CD4-positive, CD25-positive, alpha-beta regulatory T cell (primary cell): ENCODE measurements at regions not wholly inside any gene's neighbourhood (a gene's known extent, or its start where the extent isn't known, plus 50 kb on each side); places are given as distances from the start of the nearest gene placed in this dataset.

Experiments used
- ATAC-seq, 2 donors: fragments of 150-1000 bp; cut with Tn5 transposase; one replicate each; pipeline ENCODE4 v1.10.0; 2021; ENCODE audit warnings: low read depth in 2 of 2, moderate number of reproducible peaks in 2 of 2, moderate library complexity in 1 of 2
- DNase-seq, 3 donors: peaks; one replicate each; pipeline versions ENCODE4 v3.0.0 to v3.0.0-alpha.2; 2012 to 2022; ENCODE audit warnings: mixed read lengths in 1 of 3
- H3K27ac ChIP-seq: one replicate; pipeline ENCODE4 v1.7.0; 2013; ENCODE audit warnings: mild to moderate bottlenecking, low read length; ENCODE audit not compliant: insufficient read depth, poor library complexity, severe bottlenecking
- H3K27me3 ChIP-seq: one replicate; pipeline ENCODE4 v1.7.0; 2013; ENCODE audit warnings: low read length; ENCODE audit not compliant: control insufficient read depth, insufficient read depth
- H3K36me3 ChIP-seq: one replicate; pipeline ENCODE4 v1.7.0; 2013; ENCODE audit warnings: mild to moderate bottlenecking, low read length, moderate library complexity; ENCODE audit not compliant: control insufficient read depth, insufficient read depth
- H3K4me1 ChIP-seq: 2 replicates; pipeline ENCODE4 v1.7.0; 2013; ENCODE audit warnings: mild to moderate bottlenecking, low read length; ENCODE audit not compliant: insufficient read depth, control insufficient read depth, poor library complexity, severe bottlenecking
- H3K4me3 ChIP-seq: one replicate; pipeline ENCODE4 v1.7.0; 2013; ENCODE audit warnings: low read depth, mild to moderate bottlenecking, low read length, moderate library complexity
- H3K9me3 ChIP-seq, 2 experiments: 1 replicate in 1 of 2; 2 replicates in 1 of 2; pipeline ENCODE4 v1.7.0; 2013; ENCODE audit warnings: low read length in 2 of 2, mild to moderate bottlenecking in 1 of 2, moderate library complexity in 1 of 2; ENCODE audit not compliant: control insufficient read depth in 2 of 2
- H3K27ac Mint-ChIP-seq, 3 donors: one replicate each; pipeline ENCODE4 v1.8.0; 2020 to 2022; ENCODE audit warnings: mild to moderate bottlenecking in 3 of 3, mixed read lengths in 3 of 3, moderate library complexity in 2 of 3
- H3K27me3 Mint-ChIP-seq: one replicate; pipeline ENCODE4 v1.8.0; 2022; ENCODE audit warnings: mild to moderate bottlenecking, mixed read lengths
- H3K36me3 Mint-ChIP-seq: one replicate; pipeline ENCODE4 v1.8.0; 2020; ENCODE audit warnings: mixed read lengths
- H3K4me1 Mint-ChIP-seq, 4 donors: one replicate each; pipeline ENCODE4 v1.8.0; 2020 to 2022; ENCODE audit warnings: mixed read lengths in 4 of 4, mild to moderate bottlenecking in 1 of 4
- H3K4me3 Mint-ChIP-seq, 4 donors: one replicate each; pipeline ENCODE4 v1.8.0; 2020 to 2022; ENCODE audit warnings: mild to moderate bottlenecking in 4 of 4, mixed read lengths in 4 of 4, moderate library complexity in 3 of 4
- H3K9me3 Mint-ChIP-seq, 7 donors: one replicate each; pipeline ENCODE4 v1.8.0; 2020 to 2022; ENCODE audit warnings: mixed read lengths in 7 of 7, mild to moderate bottlenecking in 3 of 7, moderate library complexity in 2 of 7

- H3K36me3 Mint-ChIP-seq: no peaks in the 10 kb centered on the region
- ATAC-seq: no peak
Measured at GRCh38 chr4:123867910-123868587, 471.5 kb downstream of the SPRY1 start.

DNA sequence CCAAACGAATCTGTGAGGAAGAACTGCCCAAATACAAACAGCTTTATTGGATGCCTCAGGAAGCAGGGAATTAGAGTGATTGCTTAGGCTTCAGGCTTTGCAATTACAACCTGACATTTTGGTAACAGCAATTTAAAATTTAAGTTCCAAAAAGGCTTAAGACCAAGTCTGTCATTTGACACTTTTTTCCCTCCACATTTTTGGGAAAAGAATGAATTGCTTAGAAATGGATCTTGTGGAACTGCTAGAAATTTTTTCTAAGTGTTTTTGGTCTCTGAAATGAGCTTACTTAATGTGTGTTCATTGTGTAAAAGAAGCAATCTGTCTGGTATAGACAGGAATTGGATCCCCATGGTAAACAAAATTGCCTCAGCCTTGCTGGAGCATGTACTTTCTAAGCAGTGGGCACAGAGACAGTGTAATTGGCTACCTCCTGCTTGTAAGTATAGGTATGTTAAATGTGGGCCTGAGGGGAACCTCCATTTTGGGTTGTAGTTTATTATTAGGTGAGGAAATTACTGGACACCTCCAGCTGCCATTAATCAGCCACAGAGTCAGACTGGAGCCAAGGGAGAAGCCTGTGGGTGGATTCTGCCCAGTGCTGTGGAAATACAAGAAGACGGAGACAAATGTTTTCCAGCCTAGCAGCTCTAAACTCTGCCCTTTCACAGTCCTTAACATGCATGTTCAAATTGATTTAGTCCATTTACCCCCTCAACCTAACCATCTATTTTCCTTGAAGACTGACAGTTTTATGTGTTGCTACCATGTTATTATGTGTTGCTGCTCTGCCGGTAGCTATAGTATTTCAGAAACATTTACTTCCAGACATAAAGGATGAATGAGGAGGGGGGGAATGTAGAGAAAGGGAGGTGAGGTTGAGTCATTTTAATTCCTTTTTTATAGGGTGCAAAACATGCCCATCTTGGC lies 473.0 kb downstream of the SPRY1 start:
- Mint-ChIP-seq H3K4me1 (no peaks in the 10 kb centered on the region), H3K4me3 (no peak overlapping the region), H3K27me3 (no peaks in the 10 kb centered on the region), H3K9me3 (peaks cover 0 to 8% (median 1%) of the 10 kb centered on the region in 7 donors), H3K36me3 (no peaks in the 10 kb centered on the region), H3K27ac (no peak overlapping the region)
- no peak overlapping the region for H3K4me3 ChIP-seq
- DNase-seq (no peak), ATAC-seq (no peak)
- H3K27me3 ChIP-seq: no peaks in the 10 kb centered on the region
- no peaks in the 10 kb centered on the region for H3K36me3 ChIP-seq
- no peaks in the 10 kb centered on the region for H3K9me3 ChIP-seq
- no peaks in the 10 kb centered on the region for H3K4me1 ChIP-seq
- H3K27ac ChIP-seq: no peak overlapping the region

More at GRCh38 chr4:123867910-123868587, 471.5 kb downstream of the SPRY1 start:
- DNase-seq: no peak
- H3K27me3 ChIP-seq: no peaks in the 10 kb centered on the region
- H3K27me3 Mint-ChIP-seq: no peaks in the 10 kb centered on the region
- no peaks in the 10 kb centered on the region for H3K9me3 ChIP-seq
- no peaks in the 10 kb centered on the region for H3K36me3 ChIP-seq
- no peaks in the 10 kb centered on the region for H3K4me1 Mint-ChIP-seq
- H3K4me3 ChIP-seq: no peak overlapping the region
- H3K27ac Mint-ChIP-seq: no peak overlapping the region
- H3K4me1 ChIP-seq: no peaks in the 10 kb centered on the region
- H3K27ac ChIP-seq: no peak overlapping the region
- H3K4me3 Mint-ChIP-seq: no peak overlapping the region
- peaks cover 0 to 8% (median 1%) of the 10 kb centered on the region in 7 donors for H3K9me3 Mint-ChIP-seq

DNA sequence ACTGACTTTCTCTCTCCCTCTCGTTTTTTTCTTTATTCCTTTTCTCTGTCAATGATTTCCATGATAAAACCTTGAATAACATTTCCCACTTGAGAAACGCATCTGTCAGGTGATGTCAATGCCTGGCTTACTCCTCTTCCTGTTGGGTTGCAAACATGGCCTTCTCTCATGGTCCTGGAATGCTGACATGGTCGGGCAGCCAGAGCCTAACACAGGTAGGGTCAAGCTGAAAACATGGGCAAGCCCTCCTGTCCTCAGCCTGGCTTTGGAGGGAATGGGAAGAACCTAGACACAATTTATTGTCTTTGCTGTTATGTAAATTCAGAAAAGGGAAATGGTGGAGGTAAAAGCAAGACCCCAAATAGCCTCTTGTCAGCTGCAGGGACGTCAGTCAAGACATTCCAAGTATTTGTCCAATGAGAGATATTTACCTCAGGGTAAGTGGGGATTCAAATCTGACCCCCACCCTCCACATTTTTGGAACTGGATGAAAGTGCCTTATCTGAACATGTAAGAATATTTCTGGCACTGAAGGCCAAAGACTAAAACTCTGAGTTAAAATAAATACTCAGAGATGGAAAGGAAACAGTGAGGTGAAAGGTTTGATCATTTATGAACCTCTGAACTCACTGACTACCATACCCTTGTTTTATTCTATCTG lies 473.8 kb downstream of the SPRY1 start:
- DNase-seq (no peak), ATAC-seq (no peak)
- Histone ChIP-seq H3K36me3 (no peaks in the 10 kb centered on the region), H3K27ac (no peak overlapping the region), H3K27me3 (no peaks in the 10 kb centered on the region), H3K4me3 (no peak overlapping the region), H3K4me1 (no peaks in the 10 kb centered on the region), H3K9me3 (no peaks in the 10 kb centered on the region)
- H3K27ac Mint-ChIP-seq: no peak overlapping the region
- H3K27me3 Mint-ChIP-seq: no peaks in the 10 kb centered on the region
- no peaks in the 10 kb centered on the region for H3K4me1 Mint-ChIP-seq
- peaks cover 0 to 6% (median 1%) of the 10 kb centered on the region in 7 donors for H3K9me3 Mint-ChIP-seq
- H3K36me3 Mint-ChIP-seq: no peaks in the 10 kb centered on the region
- H3K4me3 Mint-ChIP-seq: no peak overlapping the region

- no peaks in the 10 kb centered on the region for H3K4me1 Mint-ChIP-seq
- H3K4me3 Mint-ChIP-seq: no peak overlapping the region
Measured at GRCh38 chr4:123871341-123871740, 474.7 kb downstream of the SPRY1 start.

GRCh38 chr4:123874063-123874462 lies 477.5 kb downstream of the SPRY1 start:
- H3K36me3 Mint-ChIP-seq: no peaks in the 10 kb centered on the region
- Histone ChIP-seq H3K27ac (no peak overlapping the region), H3K27me3 (no peaks in the 10 kb centered on the region), H3K9me3 (no peaks in the 10 kb centered on the region), H3K36me3 (no peaks in the 10 kb centered on the region), H3K4me1 (no peaks in the 10 kb centered on the region), H3K4me3 (no peak overlapping the region)
- ATAC-seq (no peak), DNase-seq (no peak)
- H3K9me3 Mint-ChIP-seq: peaks cover 0 to 11% (median 2%) of the 10 kb centered on the region in 7 donors
- H3K4me1 Mint-ChIP-seq: no peaks in the 10 kb centered on the region
- H3K27me3 Mint-ChIP-seq: no peaks in the 10 kb centered on the region
- no peak overlapping the region for H3K4me3 Mint-ChIP-seq
- no peak overlapping the region for H3K27ac Mint-ChIP-seq

More at GRCh38 chr4:123871341-123871740, 474.7 kb downstream of the SPRY1 start:
- Mint-ChIP-seq H3K9me3 (peaks cover 0 to 6% (median 1%) of the 10 kb centered on the region in 7 donors), H3K36me3 (no peaks in the 10 kb centered on the region), H3K27me3 (no peaks in the 10 kb centered on the region), H3K27ac (no peak overlapping the region)
- Histone ChIP-seq H3K27ac (no peak overlapping the region), H3K36me3 (no peaks in the 10 kb centered on the region), H3K9me3 (no peaks in the 10 kb centered on the region), H3K4me1 (no peaks in the 10 kb centered on the region), H3K27me3 (no peaks in the 10 kb centered on the region), H3K4me3 (no peak overlapping the region)
- DNase-seq (no peak), ATAC-seq (no peak)

GRCh38 chr4:123876143-123876542 lies 479.5 kb downstream of the SPRY1 start:
- Histone ChIP-seq H3K9me3 (no peaks in the 10 kb centered on the region), H3K4me1 (no peaks in the 10 kb centered on the region), H3K36me3 (no peaks in the 10 kb centered on the region), H3K27ac (no peak overlapping the region), H3K4me3 (no peak overlapping the region), H3K27me3 (no peaks in the 10 kb centered on the region)
- DNase-seq (no peak), ATAC-seq (no peak)
- Mint-ChIP-seq H3K4me1 (no peaks in the 10 kb centered on the region), H3K9me3 (peaks cover 0 to 12% (median 2%) of the 10 kb centered on the region in 7 donors), H3K36me3 (no peaks in the 10 kb centered on the region), H3K27ac (no peak overlapping the region), H3K4me3 (no peak overlapping the region), H3K27me3 (peaks cover 5% of the 10 kb centered on the region)

DNA sequence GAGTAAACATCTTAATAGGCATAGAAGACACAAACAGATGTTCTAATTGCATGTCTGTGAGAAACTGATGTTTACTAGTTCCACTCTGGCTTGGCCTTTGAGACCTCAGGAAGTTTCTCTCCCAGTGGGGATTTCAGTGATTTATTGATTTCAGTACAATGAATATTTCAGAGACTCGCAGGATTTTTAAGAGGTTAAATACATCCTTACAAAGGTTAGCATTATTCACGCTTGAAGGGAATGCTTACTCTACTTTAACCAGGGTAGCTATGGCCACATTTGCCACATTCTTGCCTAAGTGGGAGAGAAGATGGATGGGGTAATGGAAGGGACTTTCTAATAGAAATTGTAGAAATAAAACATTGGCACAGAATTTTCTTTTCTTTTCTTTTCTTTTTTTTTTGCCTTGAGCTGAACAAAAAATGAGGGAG lies 480.1 kb downstream of the SPRY1 start:
- Mint-ChIP-seq H3K4me3 (no peak overlapping the region), H3K4me1 (no peaks in the 10 kb centered on the region), H3K9me3 (peaks cover 0 to 12% (median 2%) of the 10 kb centered on the region in 7 donors), H3K27me3 (peaks cover 5% of the 10 kb centered on the region), H3K27ac (no peak overlapping the region), H3K36me3 (no peaks in the 10 kb centered on the region)
- ATAC-seq (no peak), DNase-seq (no peak)
- Histone ChIP-seq H3K27me3 (no peaks in the 10 kb centered on the region), H3K9me3 (no peaks in the 10 kb centered on the region), H3K4me3 (no peak overlapping the region), H3K36me3 (no peaks in the 10 kb centered on the region), H3K27ac (no peak overlapping the region), H3K4me1 (no peaks in the 10 kb centered on the region)
